ENCODE measurements at regions not wholly inside any gene's neighbourhood (a gene's known extent, or its start where the extent isn't known, plus 50 kb on each side); places are given as distances from the start of the nearest gene placed in this dataset.

DNA sequence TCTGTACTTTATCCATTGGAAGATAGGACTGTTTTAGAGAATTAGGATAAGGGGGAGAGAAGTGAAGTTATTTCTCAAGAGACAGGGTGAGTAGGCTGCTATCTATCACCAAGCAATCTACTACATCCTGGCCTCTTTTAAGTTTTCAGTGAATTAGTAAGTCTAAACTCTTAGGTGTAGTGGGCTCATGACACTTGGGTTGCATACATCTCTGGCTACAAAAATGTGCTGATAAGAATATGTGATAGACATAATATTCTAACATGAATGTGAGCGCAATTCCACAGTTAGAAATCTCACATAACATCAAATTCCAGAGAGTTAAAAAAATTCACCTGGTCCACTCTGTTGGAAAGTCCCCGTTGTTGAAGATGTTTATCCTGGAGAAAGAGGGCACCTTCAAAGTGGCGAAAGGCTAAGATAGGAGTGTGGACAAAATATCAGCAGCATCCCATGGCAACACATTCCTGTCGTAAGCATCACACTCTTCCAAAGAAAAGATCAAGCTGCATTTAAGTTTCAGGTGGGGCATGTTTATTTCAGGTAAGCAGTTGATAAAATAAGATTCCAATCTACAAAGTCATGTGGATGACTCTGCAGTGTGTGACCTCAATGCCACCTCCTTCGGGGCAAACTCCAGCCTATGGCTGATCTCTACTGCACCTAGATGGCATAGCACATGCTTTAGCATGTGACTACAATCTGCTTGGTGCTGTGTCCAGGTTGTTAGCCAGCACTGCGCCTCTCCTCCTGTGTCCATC, 111.7 kb upstream of the NEDD9 start:
- no peaks in the 10 kb centered on the region for H3K27me3 ChIP-seq (ENCODE audit: control insufficient read depth in 1 of 2, insufficient read depth in 2 of 2, low read length in 2 of 2)
- peak overlapping the region; percentile 11 for H3K27ac Mint-ChIP-seq
- H3K9me3 ChIP-seq (ENCODE audit: control insufficient read depth in 1 of 2, insufficient read depth in 1 of 2, low read length in 2 of 2) = no peaks in the 10 kb centered on the region
- H3K9me3 Mint-ChIP-seq = no peaks in the 10 kb centered on the region
- ATAC-seq (ENCODE audit: poor library complexity) (peak; percentile 43), DNase-seq (no peak)
- TF ChIP-seq, protein P1, sequence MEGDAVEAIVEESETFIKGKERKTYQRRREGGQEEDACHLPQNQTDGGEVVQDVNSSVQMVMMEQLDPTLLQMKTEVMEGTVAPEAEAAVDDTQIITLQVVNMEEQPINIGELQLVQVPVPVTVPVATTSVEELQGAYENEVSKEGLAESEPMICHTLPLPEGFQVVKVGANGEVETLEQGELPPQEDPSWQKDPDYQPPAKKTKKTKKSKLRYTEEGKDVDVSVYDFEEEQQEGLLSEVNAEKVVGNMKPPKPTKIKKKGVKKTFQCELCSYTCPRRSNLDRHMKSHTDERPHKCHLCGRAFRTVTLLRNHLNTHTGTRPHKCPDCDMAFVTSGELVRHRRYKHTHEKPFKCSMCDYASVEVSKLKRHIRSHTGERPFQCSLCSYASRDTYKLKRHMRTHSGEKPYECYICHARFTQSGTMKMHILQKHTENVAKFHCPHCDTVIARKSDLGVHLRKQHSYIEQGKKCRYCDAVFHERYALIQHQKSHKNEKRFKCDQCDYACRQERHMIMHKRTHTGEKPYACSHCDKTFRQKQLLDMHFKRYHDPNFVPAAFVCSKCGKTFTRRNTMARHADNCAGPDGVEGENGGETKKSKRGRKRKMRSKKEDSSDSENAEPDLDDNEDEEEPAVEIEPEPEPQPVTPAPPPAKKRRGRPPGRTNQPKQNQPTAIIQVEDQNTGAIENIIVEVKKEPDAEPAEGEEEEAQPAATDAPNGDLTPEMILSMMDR (IDR thresholded peaks at IDR 0.05) = no peak
- POLR2A ChIA-PET = no interaction called here
- no peaks in the 10 kb centered on the region for H3K27me3 Mint-ChIP-seq
- CTCF ChIA-PET = no interaction called here
- H3K4me3 ChIP-seq (ENCODE audit: low read length) = no peak overlapping the region
- H3K27ac ChIP-seq (ENCODE audit: low read depth in 1 of 2, low read length in 2 of 2) = no peak overlapping the region
- peaks cover 21% of the 10 kb centered on the region for H3K4me1 ChIP-seq (ENCODE audit: insufficient read depth, low read length)
- peaks cover 77% of the 10 kb centered on the region for H3K36me3 Mint-ChIP-seq (ENCODE audit: low read depth)
- H3K36me3 ChIP-seq (ENCODE audit: insufficient read depth, low read length) = peaks cover 14% of the 10 kb centered on the region
- no peak overlapping the region for H3K4me3 Mint-ChIP-seq
- intact Hi-C loops (cut with DNase I, micrococcal nuclease) = no loop called here
- peaks cover 75% of the 10 kb centered on the region for H3K4me1 Mint-ChIP-seq (ENCODE audit: low read depth)

DNA sequence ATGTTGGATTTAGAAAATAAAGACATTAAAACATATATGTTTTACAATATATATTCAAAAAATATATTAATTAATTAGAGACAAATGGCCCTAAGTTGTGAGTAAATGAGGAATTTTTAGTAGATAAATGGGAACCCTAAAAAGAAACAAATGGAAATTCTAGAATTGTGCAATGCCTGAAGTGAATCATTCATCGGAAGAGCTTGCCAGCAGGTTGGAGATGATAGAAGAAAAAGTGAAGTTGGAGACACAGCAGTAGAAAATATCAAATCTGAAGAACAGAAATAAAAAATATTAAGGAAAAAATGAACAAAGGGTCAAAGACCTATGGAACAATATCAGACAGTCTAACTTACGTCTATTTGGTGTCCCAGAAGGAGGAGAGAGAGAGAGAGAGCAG, 109.4 kb upstream of the NEDD9 start:
- intact Hi-C loops (cut with DNase I, micrococcal nuclease) = no loop called here
- H3K4me1 Mint-ChIP-seq (ENCODE audit: low read depth) = peaks cover 59% of the 10 kb centered on the region
- DNase-seq (peak in 2 of 14 experiments; percentile 49 to 52), ATAC-seq (ENCODE audit: poor library complexity) (no peak)
- Histone ChIP-seq H3K4me3 (ENCODE audit: low read length) (no peak overlapping the region), H3K27ac (ENCODE audit: low read depth in 1 of 2, low read length in 2 of 2) (no peak overlapping the region), H3K9me3 (ENCODE audit: control insufficient read depth in 1 of 2, insufficient read depth in 1 of 2, low read length in 2 of 2) (no peaks in the 10 kb centered on the region), H3K27me3 (ENCODE audit: control insufficient read depth in 1 of 2, insufficient read depth in 2 of 2, low read length in 2 of 2) (no peaks in the 10 kb centered on the region), H3K4me1 (ENCODE audit: insufficient read depth, low read length) (peaks cover 19% of the 10 kb centered on the region), H3K36me3 (ENCODE audit: insufficient read depth, low read length) (peaks cover 22% of the 10 kb centered on the region)
- TF ChIP-seq, protein P1 (IDR thresholded peaks at IDR 0.05) = no peak
- no peak overlapping the region for H3K4me3 Mint-ChIP-seq
- H3K9me3 Mint-ChIP-seq = no peaks in the 10 kb centered on the region
- H3K27me3 Mint-ChIP-seq = no peaks in the 10 kb centered on the region
- H3K36me3 Mint-ChIP-seq (ENCODE audit: low read depth) = peaks cover 78% of the 10 kb centered on the region
- no peak overlapping the region for H3K27ac Mint-ChIP-seq
- CTCF ChIA-PET = interaction anchor here (0.6 kb wide), 1 partner anchor 170 kb away, joined by 3 read pairs; no protein-coding TSS in a partner anchor
- POLR2A ChIA-PET = no interaction called here

DNA sequence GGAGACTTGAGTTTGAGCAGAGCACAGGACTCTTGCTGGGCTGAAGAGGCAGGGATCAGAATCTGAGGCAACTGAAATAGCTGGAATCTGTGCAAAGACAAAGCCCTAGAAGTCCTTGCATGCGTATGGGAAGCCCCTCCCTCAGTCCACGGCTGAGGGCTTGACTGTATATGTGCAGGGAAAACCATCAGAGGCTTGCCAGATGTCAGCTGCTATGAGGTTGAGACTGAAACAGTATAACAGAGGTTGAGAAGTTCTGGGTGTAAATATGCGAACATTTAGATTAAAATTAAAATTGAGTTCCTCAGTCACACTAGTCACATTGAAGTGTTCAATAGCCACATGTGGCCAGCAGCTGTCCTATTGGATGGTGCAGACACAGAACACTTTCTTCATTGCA, 108.8 kb upstream of the NEDD9 start:
- Mint-ChIP-seq H3K4me1 (ENCODE audit: low read depth) (peaks cover 56% of the 10 kb centered on the region), H3K36me3 (ENCODE audit: low read depth) (peaks cover 78% of the 10 kb centered on the region), H3K27ac (no peak overlapping the region), H3K4me3 (no peak overlapping the region), H3K27me3 (no peaks in the 10 kb centered on the region), H3K9me3 (no peaks in the 10 kb centered on the region)
- ATAC-seq (ENCODE audit: poor library complexity) (no peak), DNase-seq (no peak)
- TF ChIP-seq, protein P1 (IDR thresholded peaks at IDR 0.05) = no peak
- H3K9me3 ChIP-seq (ENCODE audit: control insufficient read depth in 1 of 2, insufficient read depth in 1 of 2, low read length in 2 of 2) = no peaks in the 10 kb centered on the region
- peaks cover 14% of the 10 kb centered on the region for H3K4me1 ChIP-seq (ENCODE audit: insufficient read depth, low read length)
- ChIA-PET CTCF (no interaction called here), POLR2A (no interaction called here)
- peaks cover 22% of the 10 kb centered on the region for H3K36me3 ChIP-seq (ENCODE audit: insufficient read depth, low read length)
- H3K27me3 ChIP-seq (ENCODE audit: control insufficient read depth in 1 of 2, insufficient read depth in 2 of 2, low read length in 2 of 2) = no peaks in the 10 kb centered on the region
- no peak overlapping the region for H3K4me3 ChIP-seq (ENCODE audit: low read length)
- intact Hi-C loops (cut with DNase I, micrococcal nuclease) = no loop called here
- no peak overlapping the region for H3K27ac ChIP-seq (ENCODE audit: low read depth in 1 of 2, low read length in 2 of 2)
